Suppressor macrophage treated with lipopolysaccharide for 4 hours (primary cell): ENCODE measurements at regions not wholly inside any gene's neighbourhood (a gene's known extent, or its start where the extent isn't known, plus 50 kb on each side); places are given as distances from the start of the nearest gene placed in this dataset.

ENCODE experiments used
- DNase-seq: peaks from one replicate; pipeline ENCODE4 v3.0.0-alpha.2; 2020

- DNase-seq, result no peak
These were observed 54.1 kb downstream of the C1QL2 start for GRCh38 chr2:119104414-119104813.

GRCh38 chr2:119102964-119103363 lies 55.6 kb downstream of the C1QL2 start:
- DNase-seq, result no peak

- DNase-seq, result no peak
These were observed 70.1 kb downstream of the C1QL2 start for GRCh38 chr2:119088416-119088815.

- no peak for DNase-seq
These were observed 72.2 kb downstream of the C1QL2 start for GRCh38 chr2:119086327-119086726.

- no peak for DNase-seq
These were observed 72.9 kb downstream of the C1QL2 start for GRCh38 chr2:119085613-119086012.

GRCh38 chr2:119083416-119083815 lies 75.1 kb downstream of the C1QL2 start:
- no peak for DNase-seq

GRCh38 chr2:119082821-119083400 lies 75.6 kb downstream of the C1QL2 start:
- DNase-seq, result no peak

- no peak for DNase-seq
These were observed 79.8 kb downstream of the C1QL2 start for GRCh38 chr2:119078796-119079195.

GRCh38 chr2:119076713-119077112 lies 81.8 kb downstream of the C1QL2 start:
- no peak for DNase-seq

- no peak for DNase-seq
These were observed 85.3 kb downstream of the C1QL2 start for GRCh38 chr2:119073213-119073612.

- no peak for DNase-seq
These were observed 87.1 kb downstream of the C1QL2 start for GRCh38 chr2:119071476-119071875.

GRCh38 chr2:119069781-119070180 lies 88.8 kb downstream of the C1QL2 start:
- no peak for DNase-seq

- no peak for DNase-seq
These were observed 90.3 kb downstream of the C1QL2 start for GRCh38 chr2:119068154-119068725.

- DNase-seq, result no peak
These were observed 92.2 kb downstream of the C1QL2 start for GRCh38 chr2:119066272-119066804.

- DNase-seq, result no peak
These were observed 93.4 kb downstream of the C1QL2 start for GRCh38 chr2:119065146-119065545.

- DNase-seq, result no peak
These were observed 94.0 kb downstream of the C1QL2 start for GRCh38 chr2:119064567-119064966.

- no peak for DNase-seq
These were observed 95.4 kb downstream of the C1QL2 start for GRCh38 chr2:119063177-119063576.

GRCh38 chr2:119062652-119063051 lies 95.9 kb downstream of the C1QL2 start:
- no peak for DNase-seq

- DNase-seq, result no peak
These were observed 96.4 kb downstream of the C1QL2 start for GRCh38 chr2:119062179-119062578.

GRCh38 chr2:119059940-119060339 lies 98.6 kb downstream of the C1QL2 start:
- DNase-seq, result no peak

GRCh38 chr2:119059287-119059686 lies 99.3 kb downstream of the C1QL2 start:
- DNase-seq, result no peak

- no peak for DNase-seq
These were observed 104.7 kb downstream of the C1QL2 start for GRCh38 chr2:119053700-119054436.

- no peak for DNase-seq
These were observed 107.3 kb downstream of the C1QL2 start for GRCh38 chr2:119051263-119051662.
